Cardiac fibroblast (primary cell): ENCODE measurements at regions not wholly inside any gene's neighbourhood (a gene's known extent, or its start where the extent isn't known, plus 50 kb on each side); places are given as distances from the start of the nearest gene placed in this dataset.

Source experiments
- DNase-seq, 2 donors: peaks; one replicate each; pipeline versions ENCODE4 v3.0.0 to v3.0.0-alpha.2; 2010; ENCODE audit warnings: low read depth in 2 of 2
- H3K4me3 ChIP-seq, 2 donors: replicated peaks in 1 of 2; 1 replicate in 1 of 2; 2 replicates in 1 of 2; pipeline ENCODE4 v1.5.1; 2011; ENCODE audit warnings: low read depth in 2 of 2, low read length in 2 of 2, mild to moderate bottlenecking in 2 of 2, moderate library complexity in 1 of 2
- CTCF ChIP-seq: IDR thresholded peaks from one replicate; pipeline ENCODE4 v1.5.1; 2011; ENCODE audit warnings: low read depth, mild to moderate bottlenecking, low read length, inconsistent platforms

- no peak overlapping the region for H3K4me3 ChIP-seq
- DNase-seq: no peak
- TF ChIP-seq CTCF: no peak
Observed at GRCh38 chr5:102554082-102554481, 55.3 kb upstream of the SLCO6A1 start.

- TF ChIP-seq CTCF: peak; percentile 24
- peak; percentile 24 to 41 for DNase-seq
- no peak overlapping the region for H3K4me3 ChIP-seq
Observed at GRCh38 chr5:102554728-102555127, 55.9 kb upstream of the SLCO6A1 start.

- H3K4me3 ChIP-seq: no peak overlapping the region
- peak; percentile 97 for TF ChIP-seq CTCF
- peak; percentile 42 to 61 for DNase-seq
Observed at GRCh38 chr5:102561894-102562760, 63.3 kb upstream of the SLCO6A1 start.

GRCh38 chr5:102570747-102571146 is 71.9 kb upstream of the SLCO6A1 start:
- H3K4me3 ChIP-seq: no peak overlapping the region
- no peak for DNase-seq
- no peak for TF ChIP-seq CTCF

GRCh38 chr5:102578362-102578761 is 79.6 kb upstream of the SLCO6A1 start:
- no peak overlapping the region for H3K4me3 ChIP-seq
- TF ChIP-seq CTCF: no peak
- DNase-seq: no peak

GRCh38 chr5:102579379-102579778 is 80.6 kb upstream of the SLCO6A1 start:
- no peak overlapping the region for H3K4me3 ChIP-seq
- DNase-seq: no peak
- TF ChIP-seq CTCF: no peak
